ENCODE measurements at regions not wholly inside any gene's neighbourhood (a gene's known extent, or its start where the extent isn't known, plus 50 kb on each side); places are given as distances from the start of the nearest gene placed in this dataset.
A peak's percentile ranks its signal among the peaks of the same experiment; 100 is the strongest.
"Not testable (repeated sequence)": the region's sequence is repeated elsewhere in the genome, so short reads cannot be mapped to it uniquely, and the experiment has no call there.

GRCh38 chr6:44037276-44037675 lies 90.0 kb downstream of the MRPL14 start:
- not testable (repeated sequence) for DNase-seq (ENCODE audit: low read depth)

- DNase-seq (ENCODE audit: low read depth), result no peak
Measured at GRCh38 chr6:44036699-44037101, 90.6 kb downstream of the MRPL14 start.

GRCh38 chr6:44036196-44036595 lies 91.1 kb downstream of the MRPL14 start:
- DNase-seq (ENCODE audit: low read depth), result peak; percentile 54

GRCh38 chr6:44035621-44036020 lies 91.6 kb downstream of the MRPL14 start:
- DNase-seq (ENCODE audit: low read depth), result peak; percentile 55

- DNase-seq (ENCODE audit: low read depth), result no peak
Measured at GRCh38 chr6:44034931-44035345, 92.3 kb downstream of the MRPL14 start.

- no peak for DNase-seq (ENCODE audit: low read depth)
Measured at GRCh38 chr6:44034391-44034861, 92.8 kb downstream of the MRPL14 start.

GRCh38 chr6:44030812-44031454 lies 96.3 kb downstream of the MRPL14 start:
- DNase-seq (ENCODE audit: low read depth), result no peak

- peak; percentile 73 for DNase-seq (ENCODE audit: low read depth)
Measured at GRCh38 chr6:44029444-44030185, 97.6 kb downstream of the MRPL14 start.

- DNase-seq (ENCODE audit: low read depth), result no peak
Measured at GRCh38 chr6:44028789-44029310, 98.4 kb downstream of the MRPL14 start.

GRCh38 chr6:44025226-44025625 lies 102.0 kb downstream of the MRPL14 start:
- peak; percentile 34 for DNase-seq (ENCODE audit: low read depth)

- no peak for DNase-seq (ENCODE audit: low read depth)
Measured at GRCh38 chr6:44024574-44025219, 102.6 kb downstream of the MRPL14 start.

- no peak for DNase-seq (ENCODE audit: low read depth)
Measured at GRCh38 chr6:44023586-44024454, 103.4 kb downstream of the MRPL14 start.

GRCh38 chr6:44022671-44023352 lies 104.4 kb downstream of the MRPL14 start:
- DNase-seq (ENCODE audit: low read depth), result no peak

- peak; percentile 43 for DNase-seq (ENCODE audit: low read depth)
Measured at GRCh38 chr6:44022296-44022661, 105.0 kb downstream of the MRPL14 start.

GRCh38 chr6:44021589-44022295 lies 105.5 kb downstream of the MRPL14 start:
- no peak for DNase-seq (ENCODE audit: low read depth)

- no peak for DNase-seq (ENCODE audit: low read depth)
Measured at GRCh38 chr6:44020664-44021425, 106.4 kb downstream of the MRPL14 start.

GRCh38 chr6:44020148-44020547 lies 107.1 kb downstream of the MRPL14 start:
- no peak for DNase-seq (ENCODE audit: low read depth)

GRCh38 chr6:44017307-44017706 lies 109.9 kb downstream of the MRPL14 start:
- DNase-seq (ENCODE audit: low read depth), result not testable (repeated sequence)

- DNase-seq (ENCODE audit: low read depth), result peak; percentile 83
Measured at GRCh38 chr6:44016131-44016870, 111.0 kb downstream of the MRPL14 start.
